ENCODE measurements at regions not wholly inside any gene's neighbourhood (a gene's known extent, or its start where the extent isn't known, plus 50 kb on each side); places are given as distances from the start of the nearest gene placed in this dataset.

- DNase-seq (ENCODE audit: low read depth), result no peak
- Histone ChIP-seq H3K4me3 (ENCODE audit: low read depth, low read length) (no peak overlapping the region), H3K27me3 (ENCODE audit: control insufficient read depth, insufficient read depth, low read length) (no peaks in the 10 kb centered on the region), H3K36me3 (ENCODE audit: control insufficient read depth, insufficient read depth, low read length) (no peaks in the 10 kb centered on the region)
- TF ChIP-seq CTCF (IDR thresholded peaks at IDR 0.05; ENCODE audit: insufficient read depth, low read length, poor library complexity, severe bottlenecking), result no peak
Measured at GRCh38 chr20:52446421-52447224, 255.0 kb upstream of the ZFP64 start.

- H3K36me3 ChIP-seq (ENCODE audit: control insufficient read depth, insufficient read depth, low read length), result no peaks in the 10 kb centered on the region
- no peak overlapping the region for H3K4me3 ChIP-seq (ENCODE audit: low read depth, low read length)
- no peak for DNase-seq (ENCODE audit: low read depth)
- peaks cover 2% of the 10 kb centered on the region for H3K27me3 ChIP-seq (ENCODE audit: control insufficient read depth, insufficient read depth, low read length)
- no peak for TF ChIP-seq CTCF (IDR thresholded peaks at IDR 0.05; ENCODE audit: insufficient read depth, low read length, poor library complexity, severe bottlenecking)
Measured at GRCh38 chr20:52444455-52444854, 252.9 kb upstream of the ZFP64 start.

- H3K27me3 ChIP-seq (ENCODE audit: control insufficient read depth, insufficient read depth, low read length), result peaks cover 2% of the 10 kb centered on the region
- DNase-seq (ENCODE audit: low read depth), result no peak
- TF ChIP-seq CTCF (IDR thresholded peaks at IDR 0.05; ENCODE audit: insufficient read depth, low read length, poor library complexity, severe bottlenecking), result no peak
- H3K36me3 ChIP-seq (ENCODE audit: control insufficient read depth, insufficient read depth, low read length), result no peaks in the 10 kb centered on the region
- no peak overlapping the region for H3K4me3 ChIP-seq (ENCODE audit: low read depth, low read length)
Measured at GRCh38 chr20:52443874-52444273, 252.3 kb upstream of the ZFP64 start.

GRCh38 chr20:52441710-52442109 is 250.1 kb upstream of the ZFP64 start:
- TF ChIP-seq CTCF (IDR thresholded peaks at IDR 0.05; ENCODE audit: insufficient read depth, low read length, poor library complexity, severe bottlenecking), result no peak
- DNase-seq (ENCODE audit: low read depth), result no peak
- H3K27me3 ChIP-seq (ENCODE audit: control insufficient read depth, insufficient read depth, low read length), result peaks cover 2% of the 10 kb centered on the region
- no peaks in the 10 kb centered on the region for H3K36me3 ChIP-seq (ENCODE audit: control insufficient read depth, insufficient read depth, low read length)
- H3K4me3 ChIP-seq (ENCODE audit: low read depth, low read length), result no peak overlapping the region

- Histone ChIP-seq H3K36me3 (ENCODE audit: control insufficient read depth, insufficient read depth, low read length) (no peaks in the 10 kb centered on the region), H3K27me3 (ENCODE audit: control insufficient read depth, insufficient read depth, low read length) (peaks cover 2% of the 10 kb centered on the region), H3K4me3 (ENCODE audit: low read depth, low read length) (no peak overlapping the region)
- no peak for TF ChIP-seq CTCF (IDR thresholded peaks at IDR 0.05; ENCODE audit: insufficient read depth, low read length, poor library complexity, severe bottlenecking)
- no peak for DNase-seq (ENCODE audit: low read depth)
Measured at GRCh38 chr20:52439375-52439774, 247.8 kb upstream of the ZFP64 start.

Measured in kidney epithelial cell (primary cell).